ENCODE measurements at regions not wholly inside any gene's neighbourhood (a gene's known extent, or its start where the extent isn't known, plus 50 kb on each side); places are given as distances from the start of the nearest gene placed in this dataset.

GRCh38 chr18:45175511-45175910, 439.8 kb upstream of the SLC14A2 start:
- TF ChIP-seq EP300 (IDR thresholded peaks at IDR 0.05) (no peak), CTCF (IDR thresholded peaks at IDR 0.05) (no peak)

Data from ovary (tissue), 3 donors.